ENCODE measurements at regions not wholly inside any gene's neighbourhood (a gene's known extent, or its start where the extent isn't known, plus 50 kb on each side); places are given as distances from the start of the nearest gene placed in this dataset.

DNA sequence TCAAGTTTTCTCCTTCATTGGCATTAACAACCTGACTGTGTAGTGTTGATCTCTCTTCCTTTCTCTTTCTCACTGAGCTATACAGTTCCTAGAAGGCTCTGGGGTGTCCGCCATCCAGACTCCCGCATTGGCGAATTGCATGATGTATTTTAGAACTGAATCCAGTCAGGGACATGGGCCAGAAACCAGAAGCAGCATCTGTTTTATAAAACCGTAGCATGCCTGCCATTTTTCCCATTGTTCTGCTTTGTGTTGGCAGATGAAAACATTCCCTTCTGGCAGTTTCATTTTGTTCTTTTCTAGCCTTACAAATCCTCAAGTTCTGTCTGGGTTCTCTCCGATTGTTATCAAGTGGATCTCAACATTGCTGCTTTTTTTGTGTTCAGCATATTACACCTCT is 268.3 kb upstream of the SEL1L start:
- H3K4me3 Mint-ChIP-seq (ENCODE audit: unreplicated experiment) = no peak overlapping the region
- H3K9me3 Mint-ChIP-seq (ENCODE audit: unreplicated experiment) = no peaks in the 10 kb centered on the region
- no peak for DNase-seq
- BruUV-seq (replicated peaks) = no TSS peak
- Histone ChIP-seq H3K4me3 (ENCODE audit: low read depth, low read length) (no peak overlapping the region), H3K36me3 (ENCODE audit: control insufficient read depth, insufficient read depth, low read length) (no peaks in the 10 kb centered on the region), H3K4me1 (no peaks in the 10 kb centered on the region), H3K9me3 (no peaks in the 10 kb centered on the region), H3K27me3 (replicated peaks; ENCODE audit: control insufficient read depth, insufficient read depth, low read length) (no peaks in the 10 kb centered on the region)
- H3K36me3 Mint-ChIP-seq (ENCODE audit: insufficient read depth, unreplicated experiment) = no peaks in the 10 kb centered on the region
- no peak overlapping the region for H3K27ac Mint-ChIP-seq (ENCODE audit: unreplicated experiment)
- POLR2A ChIA-PET = no interaction called here
- intact Hi-C loops (cut with micrococcal nuclease; ENCODE audit: unreplicated experiment) = no loop called here
- no peaks in the 10 kb centered on the region for H3K27me3 Mint-ChIP-seq (ENCODE audit: insufficient read depth, unreplicated experiment)
- no peaks in the 10 kb centered on the region for H3K4me1 Mint-ChIP-seq (ENCODE audit: low read depth, unreplicated experiment)
- CTCF ChIA-PET = no interaction called here
- TF ChIP-seq, protein P1, sequence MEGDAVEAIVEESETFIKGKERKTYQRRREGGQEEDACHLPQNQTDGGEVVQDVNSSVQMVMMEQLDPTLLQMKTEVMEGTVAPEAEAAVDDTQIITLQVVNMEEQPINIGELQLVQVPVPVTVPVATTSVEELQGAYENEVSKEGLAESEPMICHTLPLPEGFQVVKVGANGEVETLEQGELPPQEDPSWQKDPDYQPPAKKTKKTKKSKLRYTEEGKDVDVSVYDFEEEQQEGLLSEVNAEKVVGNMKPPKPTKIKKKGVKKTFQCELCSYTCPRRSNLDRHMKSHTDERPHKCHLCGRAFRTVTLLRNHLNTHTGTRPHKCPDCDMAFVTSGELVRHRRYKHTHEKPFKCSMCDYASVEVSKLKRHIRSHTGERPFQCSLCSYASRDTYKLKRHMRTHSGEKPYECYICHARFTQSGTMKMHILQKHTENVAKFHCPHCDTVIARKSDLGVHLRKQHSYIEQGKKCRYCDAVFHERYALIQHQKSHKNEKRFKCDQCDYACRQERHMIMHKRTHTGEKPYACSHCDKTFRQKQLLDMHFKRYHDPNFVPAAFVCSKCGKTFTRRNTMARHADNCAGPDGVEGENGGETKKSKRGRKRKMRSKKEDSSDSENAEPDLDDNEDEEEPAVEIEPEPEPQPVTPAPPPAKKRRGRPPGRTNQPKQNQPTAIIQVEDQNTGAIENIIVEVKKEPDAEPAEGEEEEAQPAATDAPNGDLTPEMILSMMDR (IDR thresholded peaks at IDR 0.05; ENCODE audit: insufficient read depth in 1 of 2, low read depth in 1 of 2, low read length in 1 of 2, severe bottlenecking in 1 of 2, unreplicated experiment in 1 of 2) = no peak

DNA sequence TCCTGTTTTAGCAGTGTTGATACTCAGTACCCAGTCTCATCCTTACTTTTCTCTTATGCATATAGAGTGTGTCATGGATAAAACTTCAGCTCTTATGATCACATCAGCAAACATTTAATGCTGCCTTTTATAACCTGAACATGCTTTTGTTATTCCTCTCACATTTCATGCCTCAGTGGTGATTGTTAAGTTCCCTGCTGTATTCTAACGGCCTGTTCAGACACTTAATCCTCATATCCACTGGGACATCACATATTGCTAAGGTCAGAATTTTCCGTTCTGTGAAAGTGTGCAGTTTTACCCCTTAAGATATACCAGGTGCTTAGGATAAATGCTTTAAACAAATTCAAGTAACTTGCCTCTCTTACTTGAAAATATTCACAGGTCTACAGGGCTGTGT is 268.7 kb upstream of the SEL1L start:
- Histone ChIP-seq H3K36me3 (ENCODE audit: control insufficient read depth, insufficient read depth, low read length) (no peaks in the 10 kb centered on the region), H3K27me3 (replicated peaks; ENCODE audit: control insufficient read depth, insufficient read depth, low read length) (no peaks in the 10 kb centered on the region), H3K9me3 (no peaks in the 10 kb centered on the region), H3K4me3 (ENCODE audit: low read depth, low read length) (no peak overlapping the region), H3K4me1 (no peaks in the 10 kb centered on the region)
- H3K36me3 Mint-ChIP-seq (ENCODE audit: insufficient read depth, unreplicated experiment) = no peaks in the 10 kb centered on the region
- BruUV-seq (replicated peaks) = no TSS peak
- CTCF ChIA-PET = no interaction called here
- H3K4me1 Mint-ChIP-seq (ENCODE audit: low read depth, unreplicated experiment) = no peaks in the 10 kb centered on the region
- no peak for DNase-seq
- TF ChIP-seq, protein P1 (IDR thresholded peaks at IDR 0.05; ENCODE audit: insufficient read depth in 1 of 2, low read depth in 1 of 2, low read length in 1 of 2, severe bottlenecking in 1 of 2, unreplicated experiment in 1 of 2) = no peak
- no peak overlapping the region for H3K4me3 Mint-ChIP-seq (ENCODE audit: unreplicated experiment)
- intact Hi-C loops (cut with micrococcal nuclease; ENCODE audit: unreplicated experiment) = no loop called here
- no peak overlapping the region for H3K27ac Mint-ChIP-seq (ENCODE audit: unreplicated experiment)
- no peaks in the 10 kb centered on the region for H3K27me3 Mint-ChIP-seq (ENCODE audit: insufficient read depth, unreplicated experiment)
- H3K9me3 Mint-ChIP-seq (ENCODE audit: unreplicated experiment) = no peaks in the 10 kb centered on the region
- POLR2A ChIA-PET = no interaction called here

DNA sequence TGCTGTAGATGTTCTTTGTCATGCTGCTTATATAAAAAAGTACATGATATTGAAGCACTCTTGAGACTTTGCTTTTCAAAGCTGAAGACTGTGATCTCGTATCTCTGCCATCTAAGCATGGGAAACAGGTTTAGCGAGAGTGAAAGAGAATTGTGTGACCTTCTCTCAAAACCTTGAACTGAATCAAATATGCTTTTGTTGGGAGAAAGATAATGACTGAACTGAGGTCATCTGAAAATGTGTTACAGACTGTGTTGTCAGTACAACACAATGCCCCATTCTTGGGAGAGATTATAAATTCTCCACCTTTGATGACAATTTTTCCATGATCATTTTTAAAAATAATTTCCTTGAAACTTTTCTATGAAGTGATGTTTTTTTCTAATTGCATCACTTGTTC is 272.1 kb upstream of the SEL1L start:
- Mint-ChIP-seq H3K27me3 (ENCODE audit: insufficient read depth, unreplicated experiment) (no peaks in the 10 kb centered on the region), H3K4me3 (ENCODE audit: unreplicated experiment) (no peak overlapping the region), H3K27ac (ENCODE audit: unreplicated experiment) (no peak overlapping the region), H3K9me3 (ENCODE audit: unreplicated experiment) (no peaks in the 10 kb centered on the region), H3K36me3 (ENCODE audit: insufficient read depth, unreplicated experiment) (no peaks in the 10 kb centered on the region), H3K4me1 (ENCODE audit: low read depth, unreplicated experiment) (no peaks in the 10 kb centered on the region)
- no peaks in the 10 kb centered on the region for H3K27me3 ChIP-seq (replicated peaks; ENCODE audit: control insufficient read depth, insufficient read depth, low read length)
- intact Hi-C loops (cut with micrococcal nuclease; ENCODE audit: unreplicated experiment) = no loop called here
- no peaks in the 10 kb centered on the region for H3K36me3 ChIP-seq (ENCODE audit: control insufficient read depth, insufficient read depth, low read length)
- TF ChIP-seq, protein P1 (IDR thresholded peaks at IDR 0.05; ENCODE audit: insufficient read depth in 1 of 2, low read depth in 1 of 2, low read length in 1 of 2, severe bottlenecking in 1 of 2, unreplicated experiment in 1 of 2) = no peak
- H3K4me1 ChIP-seq = no peaks in the 10 kb centered on the region
- no peak overlapping the region for H3K4me3 ChIP-seq (ENCODE audit: low read depth, low read length)
- BruUV-seq (replicated peaks) = no TSS peak
- H3K9me3 ChIP-seq = no peaks in the 10 kb centered on the region
- ChIA-PET POLR2A (no interaction called here), CTCF (no interaction called here)
- no peak for DNase-seq

All from Caco-2 (cell line).